ENCODE measurements at regions not wholly inside any gene's neighbourhood (a gene's known extent, or its start where the extent isn't known, plus 50 kb on each side); places are given as distances from the start of the nearest gene placed in this dataset.

- DNase-seq (ENCODE audit: low spot score) (no peak), ATAC-seq (no peak)
- ChIA-PET CTCF (no interaction called here), POLR2A (interaction anchor here (0.6 kb wide), 1 partner anchor 151 kb away, joined by 3 read pairs; no protein-coding TSS in a partner anchor)
- Mint-ChIP-seq H3K4me1 (no peaks in the 10 kb centered on the region), H3K27ac (no peak overlapping the region), H3K36me3 (no peaks in the 10 kb centered on the region), H3K27me3 (ENCODE audit: low read depth) (no peaks in the 10 kb centered on the region), H3K4me3 (no peak overlapping the region), H3K9me3 (peaks cover 3% of the 10 kb centered on the region; the same call in 1 of the 2 replicates)
- TF ChIP-seq SOX15 (CRISPR knock-in tag; IDR thresholded peaks at IDR 0.05): no peak
- no peak for TF ChIP-seq CREM (CRISPR knock-in tag; IDR thresholded peaks at IDR 0.05)
- no peak for TF ChIP-seq AFF4 (CRISPR knock-in tag; IDR thresholded peaks at IDR 0.05; ENCODE audit: borderline replicate concordance)
- TF ChIP-seq CBFB (CRISPR knock-in tag; IDR thresholded peaks at IDR 0.05; ENCODE audit: low read depth): no peak
- TF ChIP-seq ZBTB43 (CRISPR knock-in tag; IDR thresholded peaks at IDR 0.05): no peak
- TF ChIP-seq PREB (CRISPR knock-in tag; IDR thresholded peaks at IDR 0.05; ENCODE audit: borderline replicate concordance): no peak
- TF ChIP-seq JAZF1 (CRISPR knock-in tag; IDR thresholded peaks at IDR 0.05): no peak
- TF ChIP-seq FOXP1 (CRISPR knock-in tag; IDR thresholded peaks at IDR 0.05; ENCODE audit: borderline replicate concordance): no peak
- TF ChIP-seq ESRRA (CRISPR knock-in tag; IDR thresholded peaks at IDR 0.05; ENCODE audit: borderline replicate concordance): no peak
- no peak for TF ChIP-seq GRHL2 (CRISPR knock-in tag; IDR thresholded peaks at IDR 0.05; ENCODE audit: insufficient replicate concordance, severe bottlenecking)
- no peak for TF ChIP-seq TEAD1 (CRISPR knock-in tag; IDR thresholded peaks at IDR 0.05)
These were observed 225.2 kb downstream of the XPNPEP1 start for GRCh38 chr10:109698086-109698485.

GRCh38 chr10:109696981-109697775 lies 226.1 kb downstream of the XPNPEP1 start:
- H3K4me3 Mint-ChIP-seq: no peak overlapping the region
- ATAC-seq (peak; percentile 39), DNase-seq (ENCODE audit: low spot score) (no peak)
- ChIA-PET CTCF (no interaction called here), POLR2A (interaction anchor here (0.6 kb wide), 1 partner anchor 150 kb away, joined by 3 read pairs; no protein-coding TSS in a partner anchor)
- no peak overlapping the region for H3K27ac Mint-ChIP-seq
- no peak for TF ChIP-seq MLX (CRISPR knock-in tag; IDR thresholded peaks at IDR 0.05)
- TF ChIP-seq TEAD1 (CRISPR knock-in tag; IDR thresholded peaks at IDR 0.05): no peak
- TF ChIP-seq FOXJ3 (CRISPR knock-in tag; IDR thresholded peaks at IDR 0.05; ENCODE audit: borderline replicate concordance): no peak
- no peak for TF ChIP-seq TCF7 (CRISPR knock-in tag; IDR thresholded peaks at IDR 0.05; ENCODE audit: low read depth)
- no peak for TF ChIP-seq E2F1 (CRISPR knock-in tag; IDR thresholded peaks at IDR 0.05)
- TF ChIP-seq STAT6 (CRISPR knock-in tag; conservative IDR thresholded peaks at IDR 0.05; ENCODE audit: low read depth): no peak
- TF ChIP-seq FOXP1 (CRISPR knock-in tag; IDR thresholded peaks at IDR 0.05; ENCODE audit: borderline replicate concordance): no peak
- no peak for TF ChIP-seq CBFB (CRISPR knock-in tag; IDR thresholded peaks at IDR 0.05; ENCODE audit: low read depth)
- no peak for TF ChIP-seq ZNF232 (CRISPR knock-in tag; IDR thresholded peaks at IDR 0.05)
- no peak for TF ChIP-seq FOXK1 (CRISPR knock-in tag; IDR thresholded peaks at IDR 0.05)
- TF ChIP-seq ZNF512 (CRISPR knock-in tag; IDR thresholded peaks at IDR 0.05; ENCODE audit: borderline replicate concordance): no peak
- H3K4me1 Mint-ChIP-seq: no peaks in the 10 kb centered on the region
- H3K27me3 Mint-ChIP-seq (ENCODE audit: low read depth): no peaks in the 10 kb centered on the region
- H3K36me3 Mint-ChIP-seq: no peaks in the 10 kb centered on the region
- peaks cover 3% of the 10 kb centered on the region; the same call in 1 of the 2 replicates for H3K9me3 Mint-ChIP-seq

Data from WTC11 (cell line).